Osteoblast (primary cell): ENCODE measurements at regions not wholly inside any gene's neighbourhood (a gene's known extent, or its start where the extent isn't known, plus 50 kb on each side); places are given as distances from the start of the nearest gene placed in this dataset.

Experiments used
- DNase-seq: peaks from one replicate; pipeline ENCODE4 v3.0.0; 2011; ENCODE audit warnings: low spot score, mixed read lengths; ENCODE audit not compliant: insufficient read length; ENCODE audit errors: missing footprints
- H2AFZ ChIP-seq: 2 replicates; pipeline ENCODE4 v1.6.0; 2011; ENCODE audit warnings: mild to moderate bottlenecking, low read length
- H3K27ac ChIP-seq: 2 replicates; pipeline ENCODE4 v1.5.1; 2011; ENCODE audit warnings: mild to moderate bottlenecking, low read depth, low read length, moderate library complexity
- H3K27me3 ChIP-seq: 2 replicates; pipeline ENCODE4 v1.6.0; 2012; ENCODE audit warnings: mild to moderate bottlenecking, control low read depth, inconsistent platforms, low read length, moderate library complexity; ENCODE audit not compliant: insufficient read depth
- H3K36me3 ChIP-seq: 2 replicates; pipeline ENCODE4 v1.5.1; 2011; ENCODE audit warnings: mild to moderate bottlenecking, low read length, control low read depth, moderate library complexity; ENCODE audit not compliant: insufficient read depth
- H3K4me1 ChIP-seq: 2 replicates; pipeline ENCODE4 v1.5.1; 2011; ENCODE audit warnings: mild to moderate bottlenecking, low read length, control low read depth, moderate library complexity; ENCODE audit not compliant: insufficient read depth
- H3K4me2 ChIP-seq: 2 replicates; pipeline ENCODE4 v1.6.0; 2011; ENCODE audit warnings: mild to moderate bottlenecking, low read length; ENCODE audit not compliant: insufficient read depth
- H3K4me3 ChIP-seq: fragments of 200-600 bp; sonication (generic); 3 replicates; pipeline ENCODE4 v1.5.1; 2012; ENCODE audit warnings: mild to moderate bottlenecking, low read length, inconsistent platforms; ENCODE audit not compliant: insufficient read depth
- H3K79me2 ChIP-seq: 2 replicates; pipeline ENCODE4 v1.6.0; 2012; ENCODE audit warnings: mild to moderate bottlenecking, low read length, control low read depth, inconsistent platforms; ENCODE audit not compliant: insufficient read depth
- H3K9me3 ChIP-seq: 2 replicates; pipeline ENCODE4 v1.5.1; 2011; ENCODE audit warnings: low read depth, low read length, control low read depth
- H4K20me1 ChIP-seq: 2 replicates; pipeline ENCODE4 v1.6.0; 2012; ENCODE audit warnings: mild to moderate bottlenecking, low read length, control low read depth; ENCODE audit not compliant: insufficient read depth
- CTCF ChIP-seq: IDR thresholded peaks from 2 replicates; pipeline ENCODE4 v1.5.1; 2011; ENCODE audit warnings: mild to moderate bottlenecking, low read depth, low read length, moderate library complexity; ENCODE audit errors: extremely low read depth

GRCh38 chr12:124463341-124463921, 104.0 kb downstream of the NCOR2 start:
- no peak for DNase-seq
- H3K27me3 ChIP-seq = no peaks in the 10 kb centered on the region
- no peak overlapping the region for H3K4me2 ChIP-seq
- H4K20me1 ChIP-seq = peaks cover 51% of the 10 kb centered on the region
- no peak overlapping the region for H2AFZ ChIP-seq
- H3K4me1 ChIP-seq = no peaks in the 10 kb centered on the region
- TF ChIP-seq CTCF = no peak
- no peaks in the 10 kb centered on the region for H3K9me3 ChIP-seq
- peaks cover 34% of the 10 kb centered on the region for H3K36me3 ChIP-seq
- peaks cover 7% of the 10 kb centered on the region for H3K79me2 ChIP-seq
- no peak overlapping the region for H3K4me3 ChIP-seq
- H3K27ac ChIP-seq = no peak overlapping the region

GRCh38 chr12:124462750-124463149, 104.7 kb downstream of the NCOR2 start:
- no peak for DNase-seq

GRCh38 chr12:124461851-124462623, 105.4 kb downstream of the NCOR2 start:
- H3K27me3 ChIP-seq = no peaks in the 10 kb centered on the region
- no peak overlapping the region for H3K27ac ChIP-seq
- peaks cover 9% of the 10 kb centered on the region for H3K4me1 ChIP-seq
- peaks cover 4% of the 10 kb centered on the region for H3K79me2 ChIP-seq
- no peak for TF ChIP-seq CTCF
- peaks cover 62% of the 10 kb centered on the region for H4K20me1 ChIP-seq
- H2AFZ ChIP-seq = no peak overlapping the region
- H3K36me3 ChIP-seq = peaks cover 34% of the 10 kb centered on the region
- no peaks in the 10 kb centered on the region for H3K9me3 ChIP-seq
- H3K4me2 ChIP-seq = no peak overlapping the region
- no peak for DNase-seq
- no peak overlapping the region for H3K4me3 ChIP-seq

More at GRCh38 chr12:124462750-124463149, 104.7 kb downstream of the NCOR2 start:
- Histone ChIP-seq H3K27ac (no peak overlapping the region), H3K79me2 (peaks cover 7% of the 10 kb centered on the region), H3K4me3 (no peak overlapping the region), H2AFZ (no peak overlapping the region), H3K4me1 (peaks cover 5% of the 10 kb centered on the region), H4K20me1 (peaks cover 57% of the 10 kb centered on the region), H3K9me3 (no peaks in the 10 kb centered on the region), H3K4me2 (no peak overlapping the region), H3K36me3 (peaks cover 34% of the 10 kb centered on the region), H3K27me3 (no peaks in the 10 kb centered on the region)
- no peak for TF ChIP-seq CTCF

GRCh38 chr12:124461241-124461673, 106.2 kb downstream of the NCOR2 start:
- Histone ChIP-seq H3K27ac (no peak overlapping the region), H3K9me3 (no peaks in the 10 kb centered on the region), H3K27me3 (no peaks in the 10 kb centered on the region), H3K4me2 (no peak overlapping the region), H3K4me1 (peaks cover 9% of the 10 kb centered on the region), H3K4me3 (no peak overlapping the region), H4K20me1 (peaks cover 61% of the 10 kb centered on the region), H3K79me2 (peaks cover 4% of the 10 kb centered on the region), H2AFZ (no peak overlapping the region), H3K36me3 (peaks cover 37% of the 10 kb centered on the region)
- no peak for TF ChIP-seq CTCF
- no peak for DNase-seq
